HG03066 (cell line): ENCODE measurements at regions not wholly inside any gene's neighbourhood (a gene's known extent, or its start where the extent isn't known, plus 50 kb on each side); places are given as distances from the start of the nearest gene placed in this dataset.
"Not testable (repeated sequence)": the region's sequence is repeated elsewhere in the genome, so short reads cannot be mapped to it uniquely, and the experiment has no call there.

Experiments used
- ATAC-seq: cut with Tn5 transposase; IDR thresholded peaks from one replicate; pipeline ENCODE4 v1.9.1; 2021; ENCODE audit warnings: low read depth; ENCODE audit not compliant: unreplicated experiment

DNA sequence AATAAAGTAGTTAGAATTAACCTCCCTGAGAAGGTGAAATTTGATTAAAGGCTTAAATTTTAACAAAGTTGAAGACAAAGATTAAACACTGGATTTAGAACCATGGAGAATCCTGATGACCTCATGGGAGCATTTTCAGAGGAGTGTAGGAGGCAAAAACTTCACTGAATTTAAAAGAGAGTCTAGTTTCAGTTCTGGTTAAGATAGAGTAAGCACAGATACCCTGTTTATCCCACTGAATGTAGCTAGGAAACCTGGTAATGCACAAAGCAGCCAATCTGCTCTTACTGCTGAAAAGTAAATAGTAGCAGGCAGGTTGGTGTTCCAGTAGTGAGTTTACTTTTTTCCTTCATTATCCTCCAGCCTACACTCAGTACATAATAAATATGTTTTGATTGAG is 654.9 kb upstream of the SYT4 start:
- no peak for ATAC-seq

GRCh38 chr18:43933177-43933576 is 655.9 kb upstream of the SYT4 start:
- no peak for ATAC-seq

- no peak for ATAC-seq
Measured at GRCh38 chr18:43934322-43934721, 657.0 kb upstream of the SYT4 start.

DNA sequence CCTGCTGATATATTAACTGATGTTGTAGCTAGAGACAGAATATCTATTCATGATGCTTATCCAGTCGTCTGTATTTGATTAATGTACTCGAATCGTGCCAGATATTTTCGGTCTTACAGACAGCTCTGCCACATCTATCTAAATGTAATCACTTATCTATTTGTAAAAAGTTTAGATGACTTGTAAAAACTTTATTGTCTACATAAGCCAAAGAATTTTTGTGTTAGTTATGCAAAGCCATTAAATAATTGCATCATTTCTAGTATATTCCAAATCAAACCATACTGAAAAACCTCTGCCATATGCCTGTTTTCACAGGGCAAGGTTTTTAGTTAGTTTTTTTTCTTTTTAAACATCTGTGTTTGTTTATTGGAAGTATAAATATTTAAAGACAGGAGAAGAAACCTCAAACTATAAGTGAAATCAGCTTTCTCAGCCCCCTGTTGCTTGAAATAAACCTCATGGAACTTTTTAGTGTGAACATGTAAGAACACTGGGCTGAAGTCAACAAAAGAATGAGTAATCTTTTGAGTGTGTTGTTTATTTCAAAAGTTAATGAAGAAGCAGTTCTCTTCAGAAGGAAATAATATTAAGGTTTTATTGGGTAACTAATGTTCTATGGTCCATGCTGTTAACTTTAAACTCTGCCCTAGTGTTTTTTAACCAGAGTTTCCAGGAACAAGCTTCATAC is 657.6 kb upstream of the SYT4 start:
- ATAC-seq, result no peak

- no peak for ATAC-seq
Measured at GRCh38 chr18:43936176-43936575, 658.9 kb upstream of the SYT4 start.

DNA sequence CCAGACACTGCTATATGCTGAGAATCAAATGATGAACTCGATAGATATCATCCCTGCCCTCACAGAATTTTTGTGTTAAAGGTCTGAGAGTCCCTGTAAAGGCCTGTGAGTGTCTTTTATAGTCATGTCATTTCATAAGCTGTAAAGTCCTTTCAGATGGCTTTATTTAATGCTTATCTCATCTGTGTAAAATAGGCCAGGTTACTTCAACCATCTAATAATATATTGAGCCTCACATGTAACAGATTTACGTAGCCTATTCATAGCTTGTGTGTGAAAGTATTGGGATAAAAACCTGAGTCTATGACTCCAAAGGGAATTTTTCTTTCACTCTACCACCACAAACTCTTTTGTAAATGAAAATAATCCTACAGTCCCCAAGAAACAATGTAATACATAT is 672.0 kb upstream of the SYT4 start:
- ATAC-seq, result no peak

GRCh38 chr18:43950062-43950461 is 672.8 kb upstream of the SYT4 start:
- no peak for ATAC-seq

GRCh38 chr18:43952398-43952797 is 675.1 kb upstream of the SYT4 start:
- no peak for ATAC-seq

DNA sequence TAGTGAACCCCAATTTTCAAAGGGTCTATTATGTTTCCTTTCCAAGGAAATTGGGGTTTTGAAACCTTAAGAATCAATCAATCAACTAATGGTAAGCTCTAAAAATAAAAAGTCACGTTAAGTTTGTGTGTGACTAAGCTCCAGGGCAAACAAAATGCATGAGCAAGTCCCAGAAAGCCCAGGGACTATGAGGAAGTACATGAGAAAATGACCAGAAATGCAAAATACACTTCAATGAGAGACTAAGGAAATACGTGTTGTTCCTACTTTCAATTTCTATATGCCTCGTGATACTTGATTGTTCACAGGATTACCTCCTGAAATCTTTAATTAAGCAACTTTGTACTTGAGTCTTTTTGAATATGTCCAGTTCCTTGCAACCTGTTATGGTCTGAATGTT is 684.4 kb upstream of the SYT4 start:
- no peak for ATAC-seq

DNA sequence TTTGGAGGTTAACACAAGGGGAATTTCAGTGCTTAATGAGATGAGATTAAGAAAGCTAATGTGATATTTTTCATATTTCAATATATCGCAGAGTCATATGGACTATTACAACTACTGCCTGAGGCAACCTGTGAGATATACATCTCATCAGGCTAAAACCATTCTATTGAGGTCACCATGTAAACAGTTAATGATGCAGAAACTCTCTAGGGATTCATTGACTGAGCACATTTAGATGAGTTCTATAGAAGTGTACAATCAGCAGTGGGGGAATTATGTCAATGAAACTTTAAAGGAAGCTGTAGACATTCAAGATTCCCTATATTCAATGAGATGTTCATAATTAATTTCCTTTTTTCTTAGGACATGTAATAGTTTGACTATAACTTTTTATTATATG is 687.4 kb upstream of the SYT4 start:
- ATAC-seq, result no peak

DNA sequence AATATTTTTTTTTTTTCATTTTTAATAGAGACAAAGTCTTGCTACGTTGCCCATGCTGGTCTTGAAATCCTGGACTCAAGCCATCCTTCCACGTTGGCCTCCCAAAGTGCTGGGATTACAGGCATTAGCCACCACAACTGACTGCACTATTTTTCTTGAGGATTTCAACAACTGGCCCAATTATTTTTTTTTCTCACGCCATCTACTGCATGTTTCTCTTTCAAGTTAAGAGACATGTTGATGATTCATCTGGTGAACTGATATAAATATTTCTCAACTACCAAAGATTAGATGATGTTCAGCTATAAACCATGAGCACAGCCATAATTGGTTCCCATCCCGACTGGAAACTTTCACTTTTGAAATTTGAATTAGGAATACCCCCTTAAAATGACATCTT is 688.4 kb upstream of the SYT4 start:
- no peak for ATAC-seq

DNA sequence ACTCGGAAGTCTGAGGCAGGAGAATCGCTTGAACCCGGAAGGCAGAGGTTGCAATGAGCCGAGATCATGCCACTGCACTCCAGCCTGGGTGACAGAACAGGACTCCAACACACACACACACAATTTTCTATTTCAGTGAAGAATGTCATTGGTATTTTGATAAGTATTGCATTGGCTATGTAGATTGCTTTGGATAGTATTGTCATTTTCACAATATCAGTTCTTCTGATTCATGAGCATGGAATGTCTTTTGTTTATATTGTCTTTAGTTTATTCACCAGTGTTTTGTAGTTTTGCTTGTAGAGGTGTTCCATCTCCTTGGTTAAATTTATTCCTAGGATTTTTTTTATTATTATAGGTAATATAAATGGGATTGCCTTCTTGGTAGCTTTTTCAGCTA is 693.4 kb upstream of the SYT4 start:
- ATAC-seq, result no peak

DNA sequence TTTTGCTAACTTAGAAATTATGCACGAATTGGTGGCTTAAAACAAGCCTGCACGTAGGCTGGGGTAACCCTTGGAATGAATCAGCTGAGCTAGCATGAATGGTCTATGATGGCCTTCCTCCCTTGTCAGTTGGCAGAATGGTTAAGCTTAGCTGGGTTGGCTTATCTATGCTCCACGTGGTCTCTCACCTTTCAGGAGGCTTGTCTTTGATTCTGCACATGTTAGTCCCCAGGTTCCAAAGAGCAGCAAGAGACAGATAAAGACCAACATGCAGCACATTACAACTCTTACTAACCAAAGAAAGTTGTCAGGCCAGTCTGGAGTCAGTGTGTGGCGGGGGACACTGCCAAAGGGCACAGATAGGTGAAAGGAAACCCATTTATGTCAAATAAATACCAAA is 700.9 kb upstream of the SYT4 start:
- ATAC-seq, result no peak

GRCh38 chr18:43982582-43982981 is 698.1 kb upstream of the SETBP1 start:
- no peak for ATAC-seq

GRCh38 chr18:43987061-43987460 is 693.6 kb upstream of the SETBP1 start:
- ATAC-seq, result not testable (repeated sequence)

- no peak for ATAC-seq
Measured at GRCh38 chr18:43992741-43993140, 687.9 kb upstream of the SETBP1 start.

DNA sequence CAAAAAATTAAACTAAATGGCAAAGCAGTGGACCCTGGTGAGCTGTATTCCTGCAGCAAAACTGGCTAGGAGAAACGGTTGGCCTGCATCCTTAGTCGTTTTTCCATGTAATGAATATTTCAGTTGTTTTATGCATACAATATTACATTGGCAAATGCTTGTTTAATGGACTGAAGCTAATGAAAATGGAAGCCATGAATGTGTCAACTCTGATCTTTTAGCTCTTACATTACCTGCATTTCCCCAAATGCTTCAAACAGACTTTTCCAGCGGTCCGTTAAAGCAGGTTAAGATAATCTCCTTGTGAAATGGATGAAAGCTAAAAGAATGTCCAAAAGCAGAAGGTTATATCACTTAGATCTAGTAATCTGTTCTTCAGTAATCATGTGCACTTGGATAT is 686.3 kb upstream of the SETBP1 start:
- no peak for ATAC-seq

GRCh38 chr18:44013871-44014270 is 666.8 kb upstream of the SETBP1 start:
- ATAC-seq, result no peak

DNA sequence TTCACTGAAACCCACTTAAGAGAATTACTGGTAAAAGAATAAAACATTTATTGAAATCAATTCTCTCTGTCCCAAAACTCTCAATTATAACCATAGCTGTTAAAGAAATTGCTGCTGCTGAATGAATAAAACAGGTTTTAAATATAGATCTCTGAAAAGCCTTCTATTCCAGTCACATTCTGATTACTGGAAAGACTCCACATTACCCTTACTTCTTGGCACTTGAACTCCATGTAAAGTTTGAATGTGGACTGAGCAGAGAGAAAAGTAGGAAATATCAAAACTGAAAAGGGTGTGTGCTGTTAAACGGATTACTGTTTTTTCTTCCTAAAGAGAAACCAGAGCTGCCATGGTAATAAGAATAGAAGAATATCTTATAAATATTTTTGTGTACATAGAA is 655.3 kb upstream of the SETBP1 start:
- ATAC-seq, result no peak

DNA sequence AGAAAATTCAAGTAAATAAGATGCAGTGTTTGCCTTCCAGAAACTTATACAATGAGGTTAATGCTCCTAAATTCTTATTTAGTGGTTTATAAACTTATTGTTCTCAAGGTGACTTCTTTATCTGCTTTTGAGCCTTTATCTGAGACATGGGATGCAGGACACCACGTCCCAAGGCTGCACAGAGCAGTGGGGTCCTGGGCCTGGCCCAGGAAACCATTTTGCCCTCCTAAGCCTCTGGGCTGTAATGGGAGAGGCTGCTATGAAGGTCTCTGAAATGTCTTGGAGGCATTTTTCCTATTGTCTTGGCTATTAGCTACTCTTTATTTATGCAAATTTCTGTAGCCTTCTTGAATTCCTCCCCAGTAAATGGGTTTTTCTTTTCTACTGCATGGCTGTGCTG is 652.6 kb upstream of the SETBP1 start:
- ATAC-seq, result no peak

DNA sequence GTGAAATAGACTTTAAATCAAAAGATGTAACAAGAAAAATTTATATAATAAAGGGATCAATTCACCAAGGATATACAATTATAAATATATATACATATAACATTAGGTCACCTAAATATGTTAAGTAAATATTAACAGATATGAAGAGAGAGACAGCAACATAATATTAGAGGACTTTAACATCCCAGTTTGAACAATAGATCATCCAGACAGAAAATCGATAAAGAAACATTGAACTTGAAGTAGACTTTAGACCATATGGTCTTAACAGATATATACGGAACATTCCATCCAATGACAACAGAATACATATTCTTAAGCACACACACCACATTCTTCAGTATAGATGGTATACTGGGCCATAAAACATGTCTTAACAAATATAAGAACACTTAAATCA is 649.6 kb upstream of the SETBP1 start:
- no peak for ATAC-seq

DNA sequence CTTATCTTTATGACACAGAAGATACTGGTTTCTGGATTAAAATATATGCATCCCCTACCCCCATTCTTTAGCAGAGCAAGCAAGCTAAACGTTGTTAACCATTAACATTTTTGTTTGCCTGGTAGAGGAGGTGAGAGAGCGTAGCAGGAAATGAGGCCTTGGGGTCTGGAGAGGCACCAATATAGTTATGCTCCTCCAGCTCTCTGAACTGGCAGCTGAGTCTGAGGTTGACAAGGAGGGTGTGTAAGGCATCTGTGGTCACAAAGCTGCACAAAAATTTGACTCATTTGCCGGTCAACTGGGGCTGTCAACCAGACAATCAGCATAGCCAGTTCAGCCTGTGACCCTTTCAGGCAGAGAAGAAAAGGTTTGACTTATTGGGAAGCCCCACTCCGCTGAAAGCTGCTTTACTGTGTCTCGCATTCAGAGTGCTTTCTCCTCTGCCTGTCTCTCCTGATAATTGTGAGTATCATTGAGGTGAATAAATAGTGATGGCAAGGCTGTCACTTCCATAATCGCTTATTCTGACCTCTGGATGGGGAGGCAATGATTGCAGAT is 647.5 kb upstream of the SETBP1 start:
- ATAC-seq, result no peak

DNA sequence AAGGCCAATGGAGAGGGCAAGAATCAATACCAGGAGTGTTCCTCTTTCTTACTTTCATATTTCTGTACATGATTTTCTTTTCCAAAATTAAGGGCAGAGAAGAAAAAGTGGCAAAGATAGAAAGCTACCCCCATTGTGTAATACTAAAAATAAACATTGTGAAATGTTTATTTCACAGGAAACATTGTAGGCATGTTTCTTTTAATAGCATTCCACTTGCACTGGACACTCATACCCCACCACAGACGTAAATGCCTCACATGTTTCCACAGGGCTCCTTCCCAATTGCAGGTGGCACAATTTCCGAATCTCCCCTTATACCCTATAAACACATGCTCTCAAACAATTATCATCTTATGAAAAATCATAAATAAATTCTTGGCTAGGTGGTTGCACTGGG is 645.1 kb upstream of the SETBP1 start:
- no peak for ATAC-seq
